Nephron progenitor cell (in vitro differentiated cells): ENCODE measurements at regions not wholly inside any gene's neighbourhood (a gene's known extent, or its start where the extent isn't known, plus 50 kb on each side); places are given as distances from the start of the nearest gene placed in this dataset.

ENCODE experiments used
- DNase-seq: peaks from one replicate; pipeline ENCODE4 v3.0.0; 2021
- H3K27ac Mint-ChIP-seq: 2 replicates; pipeline ENCODE4 v1.8.0; 2021; ENCODE audit warnings: mild to moderate bottlenecking, moderate library complexity, mixed read lengths
- H3K27me3 Mint-ChIP-seq: 2 replicates; pipeline ENCODE4 v1.8.0; 2021; ENCODE audit warnings: mild to moderate bottlenecking, low read depth, mixed read lengths; ENCODE audit not compliant: poor library complexity
- H3K36me3 Mint-ChIP-seq: 2 replicates; pipeline ENCODE4 v1.8.0; 2021; ENCODE audit warnings: low read depth, mixed read lengths
- H3K4me1 Mint-ChIP-seq: 2 replicates; pipeline ENCODE4 v1.8.0; 2021; ENCODE audit warnings: mixed read lengths
- H3K4me3 Mint-ChIP-seq: 2 replicates; pipeline ENCODE4 v1.8.0; 2021; ENCODE audit warnings: mild to moderate bottlenecking, moderate library complexity, mixed read lengths
- H3K9me3 Mint-ChIP-seq: 2 replicates; pipeline ENCODE4 v1.8.0; 2021; ENCODE audit warnings: mild to moderate bottlenecking, moderate library complexity, mixed read lengths
- TF ChIP-seq, protein P1 (sequence below): fragments of 200-600 bp; sonication (generic); IDR thresholded peaks from 2 replicates; pipeline ENCODE4 v1.5.0; 2021; ENCODE audit warnings: antibody characterized with exemption

DNA sequence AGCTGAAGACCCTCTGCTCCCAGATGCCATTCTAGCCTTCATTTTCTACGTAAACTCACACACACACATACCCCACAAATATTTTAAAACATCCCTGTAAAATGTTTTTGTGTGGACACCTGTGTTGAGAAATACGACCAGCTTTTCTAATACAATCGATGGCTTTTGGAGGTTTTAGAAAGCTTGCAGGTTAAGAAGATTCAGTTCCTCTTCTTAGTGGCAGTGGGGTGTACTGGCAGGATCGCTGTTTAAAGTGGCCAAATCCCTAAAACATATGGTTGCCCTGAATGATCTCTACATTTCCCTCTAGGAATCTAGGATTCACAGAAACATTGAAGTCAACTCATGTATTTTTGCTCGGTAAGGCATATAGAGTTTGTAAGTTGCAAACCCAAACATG lies 236.3 kb downstream of the NSG2 start:
- peaks cover 38% of the 10 kb centered on the region for H3K27me3 Mint-ChIP-seq
- DNase-seq, result no peak
- H3K9me3 Mint-ChIP-seq, result no peaks in the 10 kb centered on the region
- H3K36me3 Mint-ChIP-seq, result no peaks in the 10 kb centered on the region
- no peak overlapping the region for H3K27ac Mint-ChIP-seq
- TF ChIP-seq, protein P1, sequence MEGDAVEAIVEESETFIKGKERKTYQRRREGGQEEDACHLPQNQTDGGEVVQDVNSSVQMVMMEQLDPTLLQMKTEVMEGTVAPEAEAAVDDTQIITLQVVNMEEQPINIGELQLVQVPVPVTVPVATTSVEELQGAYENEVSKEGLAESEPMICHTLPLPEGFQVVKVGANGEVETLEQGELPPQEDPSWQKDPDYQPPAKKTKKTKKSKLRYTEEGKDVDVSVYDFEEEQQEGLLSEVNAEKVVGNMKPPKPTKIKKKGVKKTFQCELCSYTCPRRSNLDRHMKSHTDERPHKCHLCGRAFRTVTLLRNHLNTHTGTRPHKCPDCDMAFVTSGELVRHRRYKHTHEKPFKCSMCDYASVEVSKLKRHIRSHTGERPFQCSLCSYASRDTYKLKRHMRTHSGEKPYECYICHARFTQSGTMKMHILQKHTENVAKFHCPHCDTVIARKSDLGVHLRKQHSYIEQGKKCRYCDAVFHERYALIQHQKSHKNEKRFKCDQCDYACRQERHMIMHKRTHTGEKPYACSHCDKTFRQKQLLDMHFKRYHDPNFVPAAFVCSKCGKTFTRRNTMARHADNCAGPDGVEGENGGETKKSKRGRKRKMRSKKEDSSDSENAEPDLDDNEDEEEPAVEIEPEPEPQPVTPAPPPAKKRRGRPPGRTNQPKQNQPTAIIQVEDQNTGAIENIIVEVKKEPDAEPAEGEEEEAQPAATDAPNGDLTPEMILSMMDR, result no peak
- H3K4me1 Mint-ChIP-seq, result peaks cover 7% of the 10 kb centered on the region
- no peak overlapping the region for H3K4me3 Mint-ChIP-seq

DNA sequence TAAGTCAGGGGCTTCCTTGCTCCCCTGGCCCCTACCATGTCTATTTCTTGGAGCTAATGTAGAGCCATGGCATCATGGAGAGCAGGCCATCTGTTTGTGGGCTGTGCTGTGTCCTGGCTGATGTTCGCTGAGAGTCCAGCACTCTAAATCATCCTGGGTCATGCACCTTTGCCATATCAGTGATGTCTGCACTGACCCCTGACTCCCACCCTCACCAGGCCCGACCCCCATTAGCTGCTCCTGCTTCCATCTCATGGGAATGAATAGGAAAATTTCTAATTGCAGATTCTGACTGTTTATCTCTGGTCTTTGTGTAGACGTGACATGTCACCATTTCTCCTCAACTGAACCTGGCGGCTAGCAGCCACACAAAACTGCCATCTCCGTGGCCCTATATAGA lies 236.9 kb downstream of the NSG2 start:
- no peak overlapping the region for H3K4me3 Mint-ChIP-seq
- no peaks in the 10 kb centered on the region for H3K9me3 Mint-ChIP-seq
- DNase-seq, result no peak
- TF ChIP-seq, protein P1, result no peak
- H3K4me1 Mint-ChIP-seq, result peaks cover 7% of the 10 kb centered on the region
- no peaks in the 10 kb centered on the region for H3K36me3 Mint-ChIP-seq
- H3K27ac Mint-ChIP-seq, result no peak overlapping the region
- H3K27me3 Mint-ChIP-seq, result peaks cover 38% of the 10 kb centered on the region

DNA sequence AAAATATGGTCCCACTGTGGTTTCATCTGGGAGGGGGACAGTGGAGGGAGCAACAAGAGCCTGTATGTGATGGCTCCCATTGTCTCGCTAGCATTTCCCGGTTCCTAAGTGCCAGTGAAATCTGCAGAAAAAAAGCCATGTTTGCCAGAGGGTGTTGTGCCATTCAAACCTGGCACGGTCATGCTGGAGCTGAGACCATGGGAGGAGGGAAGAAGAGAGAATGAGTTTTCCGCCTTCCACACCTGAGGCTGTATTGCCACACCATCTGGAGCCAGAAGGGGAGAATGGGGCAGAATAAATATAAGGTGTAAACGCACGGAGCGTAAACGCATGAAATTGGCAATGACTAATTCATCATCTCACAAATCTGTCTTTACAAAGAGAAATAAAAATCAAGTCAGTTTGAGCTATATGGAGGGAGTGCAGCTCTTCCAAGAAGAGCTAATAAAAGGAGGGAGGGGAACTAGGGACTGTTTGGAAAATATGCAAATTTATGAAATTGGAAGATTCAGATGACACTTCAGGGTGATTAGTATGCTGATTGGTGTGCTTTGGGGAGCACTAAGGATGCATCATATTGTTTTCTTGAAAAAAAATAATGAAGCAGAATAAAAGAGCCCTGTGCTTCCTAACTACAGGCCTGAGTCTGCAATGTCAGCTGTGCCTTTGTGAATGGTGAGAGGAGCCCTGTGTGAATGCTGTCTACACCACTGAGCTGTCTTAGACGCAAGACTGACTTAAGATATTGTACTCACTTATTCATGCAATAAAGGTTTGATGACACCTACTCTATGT lies 237.9 kb downstream of the NSG2 start:
- no peak overlapping the region for H3K4me3 Mint-ChIP-seq
- H3K36me3 Mint-ChIP-seq, result no peaks in the 10 kb centered on the region
- peaks cover 7% of the 10 kb centered on the region for H3K4me1 Mint-ChIP-seq
- no peak overlapping the region for H3K27ac Mint-ChIP-seq
- TF ChIP-seq, protein P1, result no peak
- H3K9me3 Mint-ChIP-seq, result no peaks in the 10 kb centered on the region
- peaks cover 38% of the 10 kb centered on the region for H3K27me3 Mint-ChIP-seq
- no peak for DNase-seq

DNA sequence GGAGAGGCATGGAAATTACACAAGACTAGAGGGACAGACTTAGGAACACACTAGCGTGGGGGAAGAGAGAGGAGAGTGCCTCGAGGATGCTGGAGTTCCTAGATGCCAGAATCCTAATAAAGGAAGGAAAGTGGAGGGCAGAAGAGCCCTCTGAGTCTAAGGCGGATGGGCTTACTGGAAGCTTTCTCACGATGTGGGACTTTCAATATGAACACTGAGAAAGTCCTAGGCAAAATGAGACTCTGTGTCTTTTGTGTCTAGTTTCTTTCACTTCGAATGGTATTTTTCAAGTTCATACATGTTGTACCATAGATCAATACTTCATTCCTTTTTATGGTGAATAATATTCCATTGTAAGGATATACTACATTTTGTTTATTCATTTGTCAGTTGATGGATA lies 239.4 kb downstream of the NSG2 start:
- H3K4me1 Mint-ChIP-seq, result peaks cover 7% of the 10 kb centered on the region
- no peak overlapping the region for H3K4me3 Mint-ChIP-seq
- no peaks in the 10 kb centered on the region for H3K36me3 Mint-ChIP-seq
- no peak overlapping the region for H3K27ac Mint-ChIP-seq
- H3K27me3 Mint-ChIP-seq, result peaks cover 35% of the 10 kb centered on the region
- peaks cover 4% of the 10 kb centered on the region for H3K9me3 Mint-ChIP-seq
- TF ChIP-seq, protein P1, result no peak
- no peak for DNase-seq

DNA sequence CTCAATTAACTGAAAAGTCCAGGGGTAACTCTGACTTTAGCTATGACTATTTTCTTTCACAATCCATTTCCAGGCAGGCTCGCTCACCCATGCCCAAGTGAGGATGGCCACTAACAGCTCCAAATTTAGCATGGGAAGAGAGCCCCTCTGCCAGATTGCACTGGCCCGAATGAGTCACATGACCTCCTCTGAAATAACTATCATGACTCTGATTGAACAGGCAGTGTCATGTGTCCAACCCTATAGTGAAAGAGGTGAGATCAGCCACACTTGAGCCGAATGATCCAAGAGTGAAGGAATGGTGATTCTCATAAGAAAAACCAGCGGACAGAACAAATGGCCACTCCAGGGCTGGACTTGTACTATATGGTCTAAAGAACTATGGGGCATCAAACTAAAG lies 242.3 kb downstream of the NSG2 start:
- H3K27me3 Mint-ChIP-seq, result peaks cover 30% of the 10 kb centered on the region
- H3K4me1 Mint-ChIP-seq, result peaks cover under 1% of the 10 kb centered on the region
- H3K36me3 Mint-ChIP-seq, result no peaks in the 10 kb centered on the region
- TF ChIP-seq, protein P1, result no peak
- H3K9me3 Mint-ChIP-seq, result peaks cover 13% of the 10 kb centered on the region
- H3K4me3 Mint-ChIP-seq, result no peak overlapping the region
- DNase-seq, result no peak
- H3K27ac Mint-ChIP-seq, result no peak overlapping the region

DNA sequence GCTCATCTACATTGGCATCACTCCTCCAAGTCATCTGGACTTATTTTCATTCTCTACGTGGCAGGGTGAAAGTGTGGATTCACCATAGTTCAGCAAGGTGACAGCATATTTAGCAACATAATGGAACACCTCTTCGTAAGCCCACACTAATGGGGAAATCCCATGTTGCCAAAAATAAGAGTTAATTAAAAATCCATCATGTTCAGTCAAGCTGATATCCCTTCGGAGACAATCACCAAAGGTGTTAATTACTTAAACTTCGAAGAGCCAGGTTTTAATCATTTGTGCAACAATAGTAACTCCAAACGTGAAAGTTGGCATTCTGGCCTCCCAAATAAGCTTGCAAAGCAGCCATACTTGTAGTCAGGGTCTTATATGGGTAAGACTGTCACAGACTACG lies 242.9 kb downstream of the NSG2 start:
- Mint-ChIP-seq H3K4me1 (no peaks in the 10 kb centered on the region), H3K4me3 (no peak overlapping the region), H3K36me3 (no peaks in the 10 kb centered on the region), H3K27me3 (peaks cover 23% of the 10 kb centered on the region), H3K27ac (no peak overlapping the region), H3K9me3 (peaks cover 13% of the 10 kb centered on the region)
- TF ChIP-seq, protein P1, result no peak
- DNase-seq, result no peak
